GM19467 (cell line): ENCODE measurements at regions not wholly inside any gene's neighbourhood (a gene's known extent, or its start where the extent isn't known, plus 50 kb on each side); places are given as distances from the start of the nearest gene placed in this dataset.

Experiments
- ATAC-seq: cut with Tn5 transposase; IDR thresholded peaks from one replicate; pipeline ENCODE4 v1.9.1; 2021; ENCODE audit warnings: mild to moderate bottlenecking, moderate library complexity; ENCODE audit not compliant: unreplicated experiment

DNA sequence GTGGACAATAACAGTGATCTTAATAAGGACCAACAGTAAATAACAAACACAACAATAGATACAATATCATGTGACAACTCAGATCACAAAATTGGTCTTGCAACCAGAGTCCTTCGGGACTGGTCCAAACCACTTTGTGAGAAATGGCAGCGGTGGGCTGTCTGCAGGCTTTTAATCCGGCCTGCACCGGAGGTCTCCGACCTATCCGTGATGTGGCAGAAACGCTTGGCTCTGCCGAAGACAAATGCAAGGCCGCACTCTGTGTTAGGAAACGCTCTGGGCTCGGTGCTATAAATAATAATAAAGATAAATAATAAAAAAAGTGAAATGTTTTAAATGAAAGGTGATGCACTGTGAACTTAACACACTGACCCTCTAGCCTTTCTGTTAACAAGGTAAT is 810.6 kb upstream of the NR2F2 start:
- ATAC-seq = no peak

DNA sequence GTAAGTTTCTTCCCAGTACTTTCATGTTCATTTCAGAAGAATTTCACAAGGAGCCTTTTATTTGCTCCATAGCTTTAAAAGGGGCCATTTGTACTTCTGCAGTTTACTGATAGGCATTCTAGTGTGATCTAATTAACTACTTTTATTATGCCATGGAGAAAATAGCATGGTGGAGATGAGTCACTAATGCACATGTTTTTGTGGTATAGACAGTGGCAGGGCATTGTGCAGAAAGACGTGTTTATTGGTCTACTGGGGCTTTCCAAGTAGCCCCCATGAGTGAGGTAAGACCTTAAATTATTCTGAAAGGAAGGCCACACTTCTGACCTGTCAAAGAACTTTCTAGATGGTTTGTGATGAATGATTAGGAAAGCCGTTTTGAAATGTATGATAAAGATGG is 810.0 kb upstream of the NR2F2 start:
- ATAC-seq = no peak

DNA sequence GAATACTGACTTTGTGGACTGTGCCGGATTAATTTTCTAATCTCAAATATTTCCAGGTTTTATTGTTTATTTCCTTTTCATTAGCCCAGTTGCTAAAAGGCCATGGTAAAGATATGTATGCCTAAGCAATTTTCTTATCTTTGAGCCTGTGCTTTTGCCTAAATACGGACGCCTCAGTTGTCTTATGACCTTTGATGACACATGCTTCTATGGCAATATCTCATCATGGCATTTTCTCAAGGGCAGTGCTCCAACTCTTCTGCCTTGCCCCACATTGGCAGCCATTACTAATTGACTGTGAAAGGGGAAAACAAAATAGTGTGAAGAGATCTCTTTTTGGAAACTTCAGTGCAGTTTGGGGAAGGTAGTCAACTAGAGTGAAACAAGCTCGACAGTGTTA is 809.6 kb upstream of the NR2F2 start:
- no peak for ATAC-seq

DNA sequence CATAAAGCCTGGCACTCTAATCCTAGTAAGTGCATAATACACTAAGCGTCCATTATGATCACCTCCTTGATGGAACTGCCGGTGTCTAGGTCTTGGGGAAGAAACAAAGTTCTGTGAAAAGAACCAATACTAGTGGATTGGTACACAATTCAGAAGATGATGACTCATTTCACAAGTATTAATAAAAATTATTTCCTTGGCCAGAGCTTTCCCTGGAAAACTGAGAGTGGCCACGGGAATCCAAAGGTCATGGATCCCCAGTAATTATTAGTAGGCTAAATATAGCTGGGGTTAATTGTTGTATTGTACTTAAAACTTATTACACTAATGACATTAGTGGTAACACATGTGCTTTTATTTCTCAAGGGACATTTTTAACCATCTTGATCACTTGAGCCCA is 808.0 kb upstream of the NR2F2 start:
- ATAC-seq = no peak

DNA sequence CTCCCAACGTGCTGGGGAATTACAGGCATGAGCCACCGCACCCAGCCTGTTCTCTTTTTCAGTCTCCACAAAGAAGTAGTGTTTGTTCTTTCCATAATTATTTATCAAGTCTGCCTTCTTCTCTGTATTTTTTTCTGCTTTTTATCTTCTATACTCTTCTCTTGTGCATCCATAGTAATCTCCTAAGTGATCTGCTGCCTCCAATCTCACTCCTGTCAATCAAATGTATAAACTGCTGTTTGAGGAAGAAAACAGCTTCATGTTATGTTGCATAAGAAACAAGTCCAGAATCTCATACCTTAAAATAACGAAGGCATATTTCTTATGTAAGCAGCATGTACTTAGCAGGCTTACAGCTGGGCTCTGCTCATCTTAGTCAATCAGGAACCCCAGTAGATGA is 801.6 kb upstream of the NR2F2 start:
- ATAC-seq = no peak

DNA sequence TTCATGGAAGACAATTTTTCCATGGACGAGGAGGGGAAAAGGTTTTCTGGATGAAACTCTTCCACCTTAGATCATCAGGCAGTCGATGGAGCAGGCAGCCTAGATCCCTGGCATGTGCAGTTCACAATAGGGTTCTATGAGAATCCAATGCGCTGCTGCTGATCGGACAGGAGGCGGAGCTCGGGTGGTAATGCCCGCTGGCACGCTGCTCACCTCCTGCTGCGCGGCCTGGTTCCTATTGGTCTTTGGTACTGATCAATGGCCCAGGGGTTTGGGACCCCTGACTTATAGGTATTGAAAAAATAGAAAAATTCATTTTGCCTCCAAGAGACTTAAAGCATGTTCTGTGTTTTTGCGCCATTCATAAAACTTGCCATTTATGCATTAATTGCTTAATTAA is 793.9 kb upstream of the NR2F2 start:
- no peak for ATAC-seq

DNA sequence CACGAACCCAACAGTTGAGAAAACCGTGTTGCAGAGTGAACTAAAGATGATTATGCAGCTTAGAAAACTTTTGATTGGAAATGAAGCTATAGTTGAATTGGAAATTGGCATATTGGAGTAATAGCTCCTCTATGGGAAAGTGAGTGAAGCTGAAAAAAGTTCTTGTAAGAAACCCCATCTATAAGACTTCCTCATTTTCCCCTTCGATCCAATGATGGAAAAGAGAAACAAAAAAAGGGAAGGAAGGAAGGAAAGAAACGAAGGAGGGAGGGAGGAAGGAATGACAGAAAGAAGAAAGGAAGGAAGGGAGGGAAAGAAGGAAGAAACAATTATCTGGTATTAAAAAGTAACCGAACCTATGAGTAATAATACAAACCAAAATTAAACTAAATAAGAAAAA is 791.8 kb upstream of the NR2F2 start:
- ATAC-seq = no peak

DNA sequence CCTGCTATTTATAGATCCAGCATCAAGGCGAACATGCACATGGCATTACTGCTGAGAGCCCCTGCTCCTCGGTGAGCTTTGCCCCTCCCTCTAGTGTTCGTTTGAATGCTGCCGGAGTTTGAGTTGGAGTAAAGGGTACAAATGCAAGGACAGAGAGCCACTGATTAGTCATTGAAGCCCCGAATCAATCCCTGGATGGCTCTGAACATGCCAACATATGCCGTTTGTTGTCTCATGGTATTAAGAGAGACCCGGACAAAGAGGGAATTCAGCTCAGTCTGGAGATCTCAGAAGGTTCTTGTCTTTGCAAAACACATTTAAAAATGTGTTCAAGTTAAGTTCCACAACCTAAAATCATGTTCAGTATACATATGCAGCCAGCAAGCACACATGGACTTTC is 789.2 kb upstream of the NR2F2 start:
- no peak for ATAC-seq

DNA sequence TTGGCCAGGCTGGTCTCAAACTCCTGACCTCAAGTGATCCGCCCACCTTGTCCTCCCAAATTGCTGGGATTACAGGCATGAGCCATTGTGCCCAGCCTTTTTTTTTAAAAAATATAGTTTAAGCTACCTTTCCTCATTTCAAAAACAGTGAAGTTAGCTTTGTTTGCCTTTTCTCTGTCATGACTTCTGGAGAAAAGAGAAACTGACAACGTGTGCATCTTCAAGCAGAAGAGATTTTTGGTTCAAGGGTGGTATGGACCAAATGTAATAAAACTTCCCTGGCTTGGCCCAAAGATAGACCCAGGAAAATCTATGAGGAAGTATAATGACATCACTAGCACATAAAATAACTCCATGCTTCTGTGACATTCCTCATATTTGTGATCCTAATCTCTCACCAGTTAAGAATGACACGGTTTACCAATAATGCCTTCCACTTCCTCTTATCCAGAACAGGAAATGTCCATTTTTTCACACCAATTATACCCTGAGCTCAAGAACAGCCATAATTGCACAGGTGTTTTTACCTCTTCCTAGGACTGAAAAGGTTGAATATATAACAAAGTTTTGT is 781.2 kb upstream of the NR2F2 start:
- ATAC-seq = no peak

DNA sequence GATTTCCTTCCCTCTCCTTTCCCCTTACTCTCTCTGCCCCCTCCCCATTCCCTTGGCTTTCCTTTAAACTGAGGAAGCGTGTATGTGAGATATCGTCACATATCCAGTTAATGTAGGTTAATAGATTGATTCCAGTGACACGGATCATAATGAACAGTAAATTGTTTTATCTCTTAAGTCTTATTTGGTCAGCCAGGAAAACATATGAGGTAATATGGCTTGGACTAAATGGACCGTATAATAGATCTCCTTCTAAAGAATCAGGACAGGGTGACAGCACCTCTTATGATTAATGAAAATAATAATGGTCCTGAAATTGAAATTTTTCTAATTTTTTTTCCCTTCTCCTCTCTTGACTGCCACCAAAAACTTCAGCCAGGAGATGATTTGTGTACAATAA is 779.8 kb upstream of the NR2F2 start:
- ATAC-seq = no peak

DNA sequence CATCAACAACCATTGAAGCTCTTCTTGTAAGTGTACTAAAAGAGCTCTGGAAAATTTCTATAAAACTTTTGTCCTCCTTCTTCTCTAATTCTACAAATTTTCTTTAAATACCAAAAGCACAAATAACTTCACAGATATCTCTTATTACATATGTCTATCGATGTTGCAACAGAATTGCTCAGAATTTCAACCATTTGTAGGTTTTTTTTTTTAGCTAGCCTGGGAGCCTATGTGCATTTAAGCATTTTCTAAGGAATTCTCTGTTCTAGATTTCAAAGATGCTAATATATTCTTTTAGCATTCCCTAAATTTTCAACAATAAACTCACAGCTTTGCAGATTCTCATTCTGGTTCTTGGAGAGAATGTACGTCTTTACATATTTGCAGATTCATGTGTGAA is 774.3 kb upstream of the NR2F2 start:
- ATAC-seq = no peak

DNA sequence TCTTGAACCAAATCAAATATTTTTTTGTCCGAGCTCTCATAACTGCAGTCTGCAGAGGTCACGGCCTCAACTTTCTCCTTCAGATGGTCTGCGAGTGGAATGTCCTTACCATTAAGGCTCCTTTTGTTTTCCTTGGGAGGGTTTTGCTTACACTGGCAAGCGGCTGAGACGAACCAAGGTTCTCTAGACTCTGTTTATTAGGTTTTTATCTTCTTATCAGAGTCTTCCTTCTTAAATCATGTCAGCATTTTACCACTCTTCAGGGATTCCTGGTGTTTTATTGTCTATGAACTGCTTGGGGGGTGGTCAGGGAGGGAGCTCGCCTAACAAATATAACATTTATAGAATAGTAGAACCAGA is 773.7 kb upstream of the NR2F2 start:
- ATAC-seq = no peak

DNA sequence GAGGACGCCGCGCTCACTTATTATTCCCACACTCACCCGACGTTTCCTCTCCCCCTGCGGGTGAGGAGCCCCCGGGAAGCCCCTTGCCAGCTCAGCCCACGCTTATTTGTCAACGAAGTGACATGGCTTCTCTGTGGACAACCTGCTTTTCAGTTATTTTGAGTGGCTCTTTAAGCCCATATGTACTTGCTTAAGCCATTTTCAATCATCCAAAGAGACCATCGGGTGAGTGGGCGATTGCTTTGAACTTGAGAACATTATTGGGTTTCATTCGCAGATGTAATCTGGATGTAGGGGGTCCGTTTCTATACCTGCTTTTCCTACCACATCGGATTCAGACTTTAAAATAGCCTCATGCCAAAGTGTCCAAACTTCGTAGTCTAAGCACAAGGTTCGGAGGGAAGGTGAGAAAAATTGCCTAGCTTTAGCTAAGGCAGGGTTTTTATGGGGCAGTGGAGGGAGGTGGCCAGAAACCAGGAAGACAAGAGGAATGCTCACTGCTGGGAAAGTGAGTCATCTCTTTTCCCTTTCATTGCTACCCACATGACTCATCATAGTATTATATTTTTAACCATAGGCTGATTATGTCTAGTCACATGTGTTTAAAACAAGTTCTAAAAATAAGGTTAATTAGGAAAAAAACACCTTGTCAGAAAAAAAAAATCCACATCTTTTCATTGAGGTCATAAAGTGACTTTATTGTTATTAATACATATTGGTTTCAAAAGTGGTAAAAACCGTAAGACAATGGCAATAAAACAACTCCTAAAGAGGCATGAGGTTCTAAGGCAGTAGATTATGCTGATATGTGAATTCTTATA is 773.1 kb upstream of the NR2F2 start:
- no peak for ATAC-seq

DNA sequence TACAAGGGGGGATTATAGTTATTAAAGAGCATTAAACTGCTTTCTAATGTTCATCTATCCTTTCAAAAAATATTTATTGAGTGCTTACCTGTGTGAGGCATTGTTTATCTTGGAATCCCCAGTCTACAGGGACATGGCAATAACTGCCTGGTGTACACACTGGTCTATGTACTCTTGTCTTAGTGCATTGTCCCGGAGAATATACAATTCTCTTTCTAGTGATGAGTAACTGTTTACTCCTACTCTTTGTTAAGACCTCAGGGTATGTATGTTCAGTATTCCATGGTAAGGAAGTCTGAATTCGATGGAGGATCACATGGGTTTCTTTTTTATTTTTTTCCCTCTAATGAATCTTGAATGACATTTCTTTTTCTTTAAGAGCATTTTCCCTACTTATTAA is 772.4 kb upstream of the NR2F2 start:
- ATAC-seq = no peak

DNA sequence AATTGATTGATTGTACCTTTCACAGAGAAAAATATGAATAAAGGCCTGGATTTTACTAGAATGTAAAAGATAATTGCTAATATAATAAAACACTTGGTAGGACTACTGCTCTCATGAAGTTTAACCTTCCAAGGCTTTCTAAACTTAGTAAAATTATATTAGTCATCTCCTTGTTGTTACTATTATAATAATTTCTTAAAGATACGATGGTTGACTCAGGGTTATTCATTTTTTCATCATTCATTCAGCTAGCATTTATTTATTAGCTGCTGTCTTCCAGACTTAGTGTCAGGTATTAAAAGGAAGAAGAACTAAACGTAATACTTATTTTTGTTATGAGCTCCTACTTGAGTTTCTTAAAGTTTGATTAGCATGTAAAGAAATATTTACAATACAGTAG is 771.6 kb upstream of the NR2F2 start:
- ATAC-seq = no peak

DNA sequence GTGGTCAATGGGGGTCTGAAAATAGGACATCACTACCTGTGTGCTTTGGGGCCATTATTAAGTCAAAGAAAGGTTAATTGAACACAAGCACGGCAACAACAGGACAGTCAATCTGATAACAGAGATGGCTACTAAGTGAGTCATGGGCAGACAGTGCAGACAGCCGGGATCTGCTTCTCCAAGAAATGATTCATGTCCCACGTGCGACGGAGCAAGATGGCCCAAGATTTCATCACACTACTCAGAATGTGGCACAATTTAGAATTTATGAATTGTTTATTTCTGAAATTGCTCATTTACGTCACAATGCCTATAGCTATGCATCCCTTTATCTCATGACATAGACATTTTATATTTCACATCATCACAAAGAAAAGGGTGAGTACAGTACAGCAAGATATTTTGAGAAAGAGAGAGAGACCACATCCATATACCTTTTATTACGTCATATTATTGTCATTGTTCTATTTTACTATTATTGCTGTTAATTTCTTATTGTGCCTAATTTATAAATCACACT is 770.6 kb upstream of the NR2F2 start:
- ATAC-seq = no peak

DNA sequence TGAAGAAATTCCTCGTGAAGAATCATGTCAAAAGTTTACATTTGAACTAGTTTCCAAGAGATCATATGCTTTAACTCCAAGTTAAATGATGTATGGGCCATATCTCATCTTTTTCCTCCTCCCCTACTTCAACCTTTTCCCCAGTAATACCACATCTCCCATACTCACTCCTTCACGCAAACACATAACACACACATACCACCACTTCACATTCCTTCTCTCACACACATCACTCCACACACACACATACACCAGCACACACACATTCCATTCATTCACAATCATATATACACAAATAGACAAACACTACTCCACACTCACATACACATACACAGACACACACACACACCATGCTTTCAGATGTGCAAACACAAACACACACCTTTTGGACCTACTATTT is 769.0 kb upstream of the NR2F2 start:
- ATAC-seq = no peak

DNA sequence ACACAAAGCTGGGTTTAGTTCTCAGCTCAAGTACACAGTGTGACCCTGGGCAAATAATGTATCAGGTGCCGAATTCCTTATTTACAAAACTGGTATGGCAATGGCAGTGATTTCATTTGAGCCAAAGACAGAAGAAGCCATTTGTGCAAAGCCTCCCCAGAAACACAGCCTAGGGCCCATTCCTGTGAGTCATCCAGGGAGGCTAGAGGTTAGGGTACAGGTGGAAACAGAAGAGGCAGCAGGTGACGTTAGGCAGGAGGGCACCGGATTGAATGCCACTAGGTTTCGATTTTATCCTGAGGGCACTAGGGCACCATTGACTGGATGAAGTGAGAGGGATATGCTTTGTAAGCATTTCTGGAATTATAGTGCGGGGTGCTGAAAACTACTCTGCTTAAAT is 766.9 kb upstream of the NR2F2 start:
- ATAC-seq = no peak

DNA sequence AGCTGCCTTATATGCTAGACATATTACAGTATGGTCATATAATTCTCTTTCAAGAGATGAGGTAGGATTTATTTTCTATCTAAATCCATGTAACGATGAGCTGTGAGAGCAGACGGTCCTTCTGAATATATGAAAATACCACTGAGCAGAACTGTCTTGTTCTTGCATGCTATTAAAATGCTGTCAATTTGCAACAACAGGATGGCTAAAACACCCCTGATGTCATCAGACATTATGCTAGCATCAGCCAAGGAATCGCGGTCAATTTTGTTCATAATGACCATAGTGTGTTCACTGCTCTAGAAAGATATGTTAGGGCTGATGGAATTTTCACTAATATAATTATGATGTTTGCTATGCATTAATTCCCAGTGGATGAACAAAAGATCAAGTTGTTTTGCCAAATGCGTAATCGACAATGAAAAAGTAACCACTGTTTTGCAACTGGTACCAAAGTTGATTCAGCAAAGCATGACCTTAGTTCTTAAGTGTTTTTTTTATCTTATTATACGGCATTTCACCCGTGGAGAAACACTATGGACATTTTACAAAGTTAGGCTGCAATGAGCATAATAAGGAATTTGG is 765.4 kb upstream of the NR2F2 start:
- no peak for ATAC-seq

DNA sequence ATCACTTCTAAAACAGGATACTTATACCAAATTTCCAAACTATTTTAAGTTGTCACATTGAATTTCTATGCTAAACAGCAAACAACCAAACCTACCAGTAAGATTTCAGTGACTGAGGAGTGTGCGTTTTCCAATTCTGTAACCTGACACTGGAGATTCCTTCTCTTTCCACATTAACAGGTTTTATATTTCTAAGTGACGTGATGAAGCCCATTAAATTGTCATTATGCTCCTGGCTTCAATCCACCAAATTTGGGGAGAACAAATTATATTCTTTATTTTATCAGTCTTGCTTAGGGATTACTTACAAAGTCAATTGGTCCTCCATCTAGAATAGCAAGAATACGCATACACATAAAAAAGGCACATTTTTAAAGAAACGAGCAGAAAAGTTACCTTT is 764.8 kb upstream of the NR2F2 start:
- no peak for ATAC-seq

DNA sequence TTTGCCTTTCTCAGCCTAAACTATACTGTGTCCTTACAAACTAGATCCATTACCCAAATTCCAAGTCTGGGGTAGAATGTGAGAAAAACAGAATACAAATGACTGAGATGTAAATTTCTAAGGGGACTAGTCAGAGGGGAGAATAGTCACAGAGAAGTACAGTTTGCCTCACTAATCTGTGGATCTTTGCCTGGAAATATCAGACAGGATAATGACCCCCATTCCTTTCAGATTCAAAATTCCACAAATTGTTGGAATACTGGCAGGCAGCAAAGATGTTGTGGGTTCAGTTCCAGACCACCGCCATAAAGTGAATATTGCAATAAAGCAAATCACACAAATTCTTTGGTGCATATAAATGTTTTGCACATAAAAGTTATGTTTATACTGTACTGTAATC is 762.8 kb upstream of the NR2F2 start:
- ATAC-seq = no peak

DNA sequence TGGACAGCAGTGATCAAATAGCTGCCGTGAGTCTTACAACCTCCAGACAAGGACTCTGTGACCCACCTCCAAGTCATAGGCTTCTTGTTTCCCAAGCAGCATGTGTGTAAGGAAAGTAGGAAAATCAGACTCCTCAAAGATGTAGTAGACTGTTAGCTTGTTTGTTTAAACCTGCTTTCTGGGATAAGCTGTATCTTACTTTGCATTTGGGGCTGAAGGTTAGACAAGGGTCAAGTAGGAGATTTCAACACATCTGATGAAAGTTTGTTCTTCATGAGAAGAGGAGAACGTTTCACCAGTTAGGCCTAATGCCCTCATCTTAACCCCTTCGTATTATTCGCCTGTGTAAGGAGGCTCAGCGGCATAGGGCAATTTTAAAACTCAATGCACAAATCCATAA is 756.4 kb upstream of the NR2F2 start:
- no peak for ATAC-seq
